ENCODE measurements at regions not wholly inside any gene's neighbourhood (a gene's known extent, or its start where the extent isn't known, plus 50 kb on each side); places are given as distances from the start of the nearest gene placed in this dataset.

GRCh38 chr17:22453181-22453580 lies 760.9 kb downstream of the KCNJ18 start:
- H3K27ac ChIP-seq (ENCODE audit: low read length), result no peak overlapping the region
- TF ChIP-seq CTCF (IDR thresholded peaks at IDR 0.05; ENCODE audit: borderline replicate concordance, extremely low read depth, low read length, poor library complexity, severe bottlenecking) (no peak), EZH2 (IDR thresholded peaks at IDR 0.05; ENCODE audit: borderline replicate concordance, low read depth, low read length, severe bottlenecking) (no peak)

GRCh38 chr17:22454070-22454999 lies 762.0 kb downstream of the KCNJ18 start:
- Histone ChIP-seq H3K4me2 (ENCODE audit: insufficient read depth, low read length) (no peak overlapping the region), H4K20me1 (ENCODE audit: insufficient read depth, low read length) (no peaks in the 10 kb centered on the region), H2AFZ (ENCODE audit: low read depth, low read length) (no peak overlapping the region), H3K9ac (ENCODE audit: low read depth, low read length) (no peak overlapping the region), H3K9me3 (ENCODE audit: insufficient read depth, low read length, severe bottlenecking) (no peaks in the 10 kb centered on the region), H3K4me3 (ENCODE audit: low read depth in 1 of 2, low read length in 2 of 2) (no peak overlapping the region), H3K27ac (ENCODE audit: low read length) (no peak overlapping the region), H3K79me2 (ENCODE audit: insufficient read depth, low read length) (no peaks in the 10 kb centered on the region), H3K4me1 (ENCODE audit: insufficient read depth, low read length) (no peaks in the 10 kb centered on the region), H3K36me3 (ENCODE audit: insufficient read depth, low read length) (no peaks in the 10 kb centered on the region), H3K27me3 (ENCODE audit: insufficient read depth, low read length, poor library complexity) (no peaks in the 10 kb centered on the region)
- ATAC-seq (ENCODE audit: insufficient read depth, low read depth), result no peak
- TF ChIP-seq EZH2 (IDR thresholded peaks at IDR 0.05; ENCODE audit: borderline replicate concordance, low read depth, low read length, severe bottlenecking) (no peak), CTCF (IDR thresholded peaks at IDR 0.05; ENCODE audit: borderline replicate concordance, extremely low read depth, low read length, poor library complexity, severe bottlenecking) (no peak)
- DNase-seq, result no peak

More at GRCh38 chr17:22453181-22453580, 760.9 kb downstream of the KCNJ18 start:
- Histone ChIP-seq H3K4me1 (ENCODE audit: insufficient read depth, low read length) (no peaks in the 10 kb centered on the region), H2AFZ (ENCODE audit: low read depth, low read length) (no peak overlapping the region), H3K9ac (ENCODE audit: low read depth, low read length) (no peak overlapping the region), H3K27me3 (ENCODE audit: insufficient read depth, low read length, poor library complexity) (no peaks in the 10 kb centered on the region), H4K20me1 (ENCODE audit: insufficient read depth, low read length) (no peaks in the 10 kb centered on the region), H3K4me2 (ENCODE audit: insufficient read depth, low read length) (no peak overlapping the region), H3K79me2 (ENCODE audit: insufficient read depth, low read length) (no peaks in the 10 kb centered on the region), H3K36me3 (ENCODE audit: insufficient read depth, low read length) (no peaks in the 10 kb centered on the region), H3K4me3 (ENCODE audit: low read depth in 1 of 2, low read length in 2 of 2) (no peak overlapping the region), H3K9me3 (ENCODE audit: insufficient read depth, low read length, severe bottlenecking) (no peaks in the 10 kb centered on the region)
- ATAC-seq (ENCODE audit: insufficient read depth, low read depth) (no peak), DNase-seq (no peak)

- Histone ChIP-seq H3K36me3 (ENCODE audit: insufficient read depth, low read length) (no peaks in the 10 kb centered on the region), H3K4me3 (ENCODE audit: low read depth in 1 of 2, low read length in 2 of 2) (no peak overlapping the region), H3K79me2 (ENCODE audit: insufficient read depth, low read length) (no peaks in the 10 kb centered on the region), H3K9me3 (ENCODE audit: insufficient read depth, low read length, severe bottlenecking) (peaks cover 5% of the 10 kb centered on the region), H3K4me2 (ENCODE audit: insufficient read depth, low read length) (no peak overlapping the region), H3K27me3 (ENCODE audit: insufficient read depth, low read length, poor library complexity) (no peaks in the 10 kb centered on the region), H2AFZ (ENCODE audit: low read depth, low read length) (no peak overlapping the region), H4K20me1 (ENCODE audit: insufficient read depth, low read length) (no peaks in the 10 kb centered on the region), H3K27ac (ENCODE audit: low read length) (no peak overlapping the region), H3K9ac (ENCODE audit: low read depth, low read length) (no peak overlapping the region), H3K4me1 (ENCODE audit: insufficient read depth, low read length) (no peaks in the 10 kb centered on the region)
- ATAC-seq (ENCODE audit: insufficient read depth, low read depth) (no peak), DNase-seq (no peak)
- TF ChIP-seq CTCF (IDR thresholded peaks at IDR 0.05; ENCODE audit: borderline replicate concordance, extremely low read depth, low read length, poor library complexity, severe bottlenecking) (no peak), EZH2 (IDR thresholded peaks at IDR 0.05; ENCODE audit: borderline replicate concordance, low read depth, low read length, severe bottlenecking) (no peak)
These were observed 767.1 kb downstream of the KCNJ18 start for GRCh38 chr17:22459331-22459952.
